HepG2 (cell line): ENCODE measurements at regions not wholly inside any gene's neighbourhood (a gene's known extent, or its start where the extent isn't known, plus 50 kb on each side); places are given as distances from the start of the nearest gene placed in this dataset.

ENCODE experiments used
- ATAC-seq: fragments of 200-7000 bp; cut with Tn5 transposase; 3 replicates; pipeline ENCODE4 v1.9.1; 2020; ENCODE audit warnings: mild to moderate bottlenecking, moderate library complexity
- BruUV-seq: library from RNA; stranded (reverse); fragments of 400-500 nt; replicated peaks from 2 replicates; lab custom pipeline; 2021; lab: Mats Ljungman, UMichigan
- CTCF ChIA-PET: fragments of 300-600 bp; formaldehyde crosslinking; extraction: SDS; loops from one replicate; lab custom pipeline; 2021; ENCODE audit warnings: low total read pairs, inconsistent platforms, low intra/inter-chr PET ratio; lab: Yijun Ruan, JAX
- POLR2A ChIA-PET: fragments of 350-600 bp; sonication (Branson Sonifier 250); formaldehyde crosslinking; loops from one replicate; lab custom pipeline; 2020; ENCODE audit warnings: antibody characterized with exemption, inconsistent platforms; lab: Yijun Ruan, JAX
- DNase-seq: peaks from one replicate; pipeline ENCODE4 v3.0.0-alpha.2; 2015; ENCODE audit warnings: low spot score
- FAIRE-seq: peaks from 3 replicates; lab custom pipeline; 2011; peaks lifted over from hg19 to GRCh38; lab: Jason Lieb, UNC
- H2AFZ ChIP-seq: one replicate; pipeline ENCODE4 v1.6.1; 2011; ENCODE audit warnings: low read length, inconsistent platforms
- H3K27ac ChIP-seq: fragments of 300-600 bp; 3 replicates; pipeline ENCODE4 v1.8.0; 2011; ENCODE audit warnings: mixed run types, mild to moderate bottlenecking, mixed read lengths, low read length, inconsistent platforms; ENCODE audit not compliant: insufficient read depth; ENCODE audit errors: extremely low read length
- H3K27me3 ChIP-seq, 2 experiments: fragments of 200-600 bp in 1 of 2; 2 replicates in 1 of 2; 3 replicates in 1 of 2; pipeline versions ENCODE4 v1.6.0 to v1.8.0; 2011; ENCODE audit warnings: low read length in 2 of 2, mild to moderate bottlenecking in 2 of 2, moderate library complexity in 2 of 2, inconsistent platforms in 1 of 2; ENCODE audit not compliant: insufficient read depth in 2 of 2, control insufficient read depth in 1 of 2
- H3K36me3 ChIP-seq, 2 experiments: fragments of 200-600 bp in 1 of 2; replicated peaks in 1 of 2; 2 replicates in 1 of 2; 3 replicates in 1 of 2; pipeline versions ENCODE4 v1.5.1 to v1.8.0; 2011; ENCODE audit warnings: low read length in 2 of 2, inconsistent platforms in 1 of 2; ENCODE audit not compliant: insufficient read depth in 2 of 2, control insufficient read depth in 1 of 2
- H3K4me1 ChIP-seq: 2 replicates; pipeline ENCODE4 v1.5.1; 2012; ENCODE audit warnings: low read length, inconsistent platforms; ENCODE audit not compliant: insufficient read depth
- H3K4me2 ChIP-seq: 2 replicates; pipeline ENCODE4 v1.6.0; 2011; ENCODE audit warnings: low read depth, low read length, inconsistent platforms
- H3K4me3 ChIP-seq, 3 experiments: fragments of 200-600 bp in 1 of 3; sonication (generic), shearing (Covaris generic) in 1 of 3; replicated peaks in 1 of 3; 2 replicates each; pipeline ENCODE4 v1.5.1; 2011 to 2016; ENCODE audit warnings: low read length in 3 of 3, inconsistent platforms in 2 of 3, low read depth in 2 of 3, mild to moderate bottlenecking in 2 of 3, control low read depth in 1 of 3, mixed read lengths in 1 of 3; ENCODE audit not compliant: insufficient read depth in 1 of 3
- H3K79me2 ChIP-seq: one replicate; pipeline ENCODE4 v1.6.1; 2011; ENCODE audit warnings: low read length, inconsistent platforms; ENCODE audit not compliant: insufficient read depth
- H3K9ac ChIP-seq: 2 replicates; pipeline ENCODE4 v1.6.0; 2011; ENCODE audit warnings: mild to moderate bottlenecking, low read depth, low read length, inconsistent platforms; ENCODE audit not compliant: insufficient read depth
- H3K9me3 ChIP-seq: 2 replicates; pipeline ENCODE4 v1.5.1; 2012; ENCODE audit warnings: mild to moderate bottlenecking, low read length
- H4K20me1 ChIP-seq: 2 replicates; pipeline ENCODE4 v1.6.0; 2011; ENCODE audit warnings: inconsistent platforms, mild to moderate bottlenecking, low read length, moderate library complexity; ENCODE audit not compliant: insufficient read depth
- CHD4 ChIP-seq: fragments of 200-600 bp; sonication (generic); IDR thresholded peaks from 2 replicates; pipeline ENCODE4 v1.7.0; 2017; ENCODE audit warnings: mild to moderate bottlenecking, low read length, borderline replicate concordance
- FOXK1 ChIP-seq: sonication (generic); formaldehyde crosslinking; IDR thresholded peaks from 2 replicates; pipeline ENCODE4 v1.4.0; 2020; ENCODE audit warnings: low read depth, missing genetic modification reagents, borderline replicate concordance
- KLF16 ChIP-seq, 2 experiments: sonication (generic) in 1 of 2; formaldehyde crosslinking in 1 of 2; IDR thresholded peaks; 2 replicates each; pipeline versions ENCODE4 v1.6.1 to v1.8.0; 2016 to 2023; ENCODE audit warnings: missing genetic modification reagents in 2 of 2, missing compliant biosample characterization in 1 of 2
- MIER2 ChIP-seq: IDR thresholded peaks from 2 replicates; pipeline ENCODE4 v1.6.1; 2016; ENCODE audit warnings: missing biosample characterization, missing genetic modification reagents
- SALL2 ChIP-seq: sonication (generic); formaldehyde crosslinking; IDR thresholded peaks from 2 replicates; pipeline ENCODE4 v1.8.1; 2023; ENCODE audit warnings: mild to moderate bottlenecking, missing genetic modification reagents, inconsistent platforms
- SP140L ChIP-seq: sonication (generic); formaldehyde crosslinking; IDR thresholded peaks from 2 replicates; pipeline ENCODE4 v1.4.0; 2020; ENCODE audit warnings: missing genetic modification reagents, borderline replicate concordance
- ZBTB42 ChIP-seq: sonication (generic); formaldehyde crosslinking; IDR thresholded peaks from 2 replicates; pipeline ENCODE4 v1.5.0; 2020; ENCODE audit warnings: mild to moderate bottlenecking, missing genetic modification reagents
- ZNF207 ChIP-seq: fragments of 450-650 bp; IDR thresholded peaks from 2 replicates; pipeline ENCODE4 v1.6.1; 2016; ENCODE audit warnings: antibody characterized with exemption, borderline replicate concordance
- ZNF577 ChIP-seq: sonication (generic); formaldehyde crosslinking; IDR thresholded peaks from 2 replicates; pipeline ENCODE4 v1.4.0; 2020; ENCODE audit warnings: mild to moderate bottlenecking, low read depth, missing genetic modification reagents, borderline replicate concordance
- ZNF792 ChIP-seq: IDR thresholded peaks from 2 replicates; pipeline ENCODE4 v1.6.1; 2016
- WGBS: methylation state at CpG from one replicate; pipeline ENCODE4 v1.1.6; 2017; ENCODE audit warnings: low lambda C conversion rate; 5-methylcytosine and 5-hydroxymethylcytosine counted together
- in situ Hi-C: cut with HindIII; loops from 2 replicates; pipeline ENCODE4 v1.10.0; 2017; ENCODE audit warnings: low pct_unique_long_range_greater_than_20kb; ENCODE audit not compliant: extremely low pct_ligation_motif_present
- intact Hi-C: fragments of 100-400 bp; cut with micrococcal nuclease; formaldehyde crosslinking; loops from one replicate; pipeline ENCODE4 v1.10.0; 2022; ENCODE audit not compliant: unreplicated experiment
- TF ChIP-seq, protein P1 (sequence below): IDR thresholded peaks from 2 replicates; pipeline ENCODE4 v1.6.1; 2016; ENCODE audit warnings: missing genetic modification reagents, missing compliant biosample characterization
- TF ChIP-seq, protein P2 (sequence below): sonication (generic); formaldehyde crosslinking; conservative IDR thresholded peaks from 2 replicates; pipeline ENCODE4 v1.4.0; 2020; ENCODE audit warnings: missing genetic modification reagents
- TF ChIP-seq, protein P3 (sequence below): sonication (generic); formaldehyde crosslinking; IDR thresholded peaks from 2 replicates; pipeline ENCODE4 v1.5.1; 2020; ENCODE audit warnings: missing genetic modification reagents, mild to moderate bottlenecking, borderline replicate concordance
- TF ChIP-seq, protein P4 (sequence below): sonication (generic); formaldehyde crosslinking; IDR thresholded peaks from 2 replicates; pipeline ENCODE4 v1.9.0; 2022; ENCODE audit warnings: missing genetic modification reagents, mild to moderate bottlenecking, borderline replicate concordance
- TF ChIP-seq, protein P5 (sequence below): sonication (generic); formaldehyde crosslinking; IDR thresholded peaks from 2 replicates; pipeline ENCODE4 v1.8.0; 2022; ENCODE audit warnings: missing genetic modification reagents, mild to moderate bottlenecking, borderline replicate concordance
- TF ChIP-seq, protein P6 (sequence below): sonication (generic); formaldehyde crosslinking; IDR thresholded peaks from 2 replicates; pipeline ENCODE4 v1.4.0; 2020; ENCODE audit warnings: missing genetic modification reagents

DNA sequence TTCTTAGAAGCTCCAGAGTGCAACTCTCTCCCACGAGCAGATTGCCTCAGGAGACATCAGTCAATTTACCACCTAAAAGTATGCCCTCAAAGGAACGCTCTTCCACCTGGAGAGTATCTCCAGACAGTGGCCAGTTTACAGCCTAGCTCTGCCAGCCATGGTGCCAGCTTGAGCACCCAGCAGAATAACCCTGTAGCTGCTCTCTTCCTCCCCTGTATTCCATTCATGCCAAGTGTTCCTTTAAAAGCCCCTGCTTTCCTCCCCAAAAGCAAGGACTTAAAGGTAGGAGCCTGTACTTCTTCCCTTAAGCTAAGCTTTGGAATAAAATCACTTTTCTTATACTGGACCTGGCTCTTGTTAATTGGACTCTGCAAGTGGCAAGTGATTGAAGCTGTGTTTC is 245.4 kb upstream of the TMEM132C start:
- H3K79me2 ChIP-seq = no peaks in the 10 kb centered on the region
- no peak overlapping the region for H2AFZ ChIP-seq
- H3K9ac ChIP-seq = no peak overlapping the region
- no TSS peak for BruUV-seq
- ATAC-seq = no peak
- in situ Hi-C loops = no loop called here
- H3K27me3 ChIP-seq = no peaks in the 10 kb centered on the region; a peak in 1 of 5 replicates
- no peaks in the 10 kb centered on the region for H3K36me3 ChIP-seq
- 0% methylated on average over 2 of the region's 2 CpGs for WGBS
- H3K4me2 ChIP-seq = no peak overlapping the region
- no peaks in the 10 kb centered on the region for H3K9me3 ChIP-seq
- no peak for FAIRE-seq
- no peak for DNase-seq
- ChIA-PET POLR2A (no interaction called here), CTCF (no interaction called here)
- H3K4me1 ChIP-seq = no peaks in the 10 kb centered on the region
- H3K4me3 ChIP-seq = no peak overlapping the region
- H3K27ac ChIP-seq = no peak overlapping the region
- no peaks in the 10 kb centered on the region for H4K20me1 ChIP-seq
- intact Hi-C loops = no loop called here
- TF ChIP-seq ZNF792 (CRISPR knock-in tag) = no peak
- no peak for TF ChIP-seq SP140L (CRISPR knock-in tag)
- no peak for TF ChIP-seq FOXK1 (CRISPR knock-in tag)
- TF ChIP-seq, protein P1, sequence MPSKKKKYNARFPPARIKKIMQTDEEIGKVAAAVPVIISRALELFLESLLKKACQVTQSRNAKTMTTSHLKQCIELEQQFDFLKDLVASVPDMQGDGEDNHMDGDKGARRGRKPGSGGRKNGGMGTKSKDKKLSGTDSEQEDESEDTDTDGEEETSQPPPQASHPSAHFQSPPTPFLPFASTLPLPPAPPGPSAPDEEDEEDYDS (CRISPR knock-in tag) = no peak
- TF ChIP-seq CHD4 = no peak
- TF ChIP-seq SALL2 (CRISPR knock-in tag) = no peak
- TF ChIP-seq, protein P2, sequence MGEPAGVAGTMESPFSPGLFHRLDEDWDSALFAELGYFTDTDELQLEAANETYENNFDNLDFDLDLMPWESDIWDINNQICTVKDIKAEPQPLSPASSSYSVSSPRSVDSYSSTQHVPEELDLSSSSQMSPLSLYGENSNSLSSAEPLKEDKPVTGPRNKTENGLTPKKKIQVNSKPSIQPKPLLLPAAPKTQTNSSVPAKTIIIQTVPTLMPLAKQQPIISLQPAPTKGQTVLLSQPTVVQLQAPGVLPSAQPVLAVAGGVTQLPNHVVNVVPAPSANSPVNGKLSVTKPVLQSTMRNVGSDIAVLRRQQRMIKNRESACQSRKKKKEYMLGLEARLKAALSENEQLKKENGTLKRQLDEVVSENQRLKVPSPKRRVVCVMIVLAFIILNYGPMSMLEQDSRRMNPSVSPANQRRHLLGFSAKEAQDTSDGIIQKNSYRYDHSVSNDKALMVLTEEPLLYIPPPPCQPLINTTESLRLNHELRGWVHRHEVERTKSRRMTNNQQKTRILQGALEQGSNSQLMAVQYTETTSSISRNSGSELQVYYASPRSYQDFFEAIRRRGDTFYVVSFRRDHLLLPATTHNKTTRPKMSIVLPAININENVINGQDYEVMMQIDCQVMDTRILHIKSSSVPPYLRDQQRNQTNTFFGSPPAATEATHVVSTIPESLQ (CRISPR knock-in tag) = no peak
- TF ChIP-seq, protein P3, sequence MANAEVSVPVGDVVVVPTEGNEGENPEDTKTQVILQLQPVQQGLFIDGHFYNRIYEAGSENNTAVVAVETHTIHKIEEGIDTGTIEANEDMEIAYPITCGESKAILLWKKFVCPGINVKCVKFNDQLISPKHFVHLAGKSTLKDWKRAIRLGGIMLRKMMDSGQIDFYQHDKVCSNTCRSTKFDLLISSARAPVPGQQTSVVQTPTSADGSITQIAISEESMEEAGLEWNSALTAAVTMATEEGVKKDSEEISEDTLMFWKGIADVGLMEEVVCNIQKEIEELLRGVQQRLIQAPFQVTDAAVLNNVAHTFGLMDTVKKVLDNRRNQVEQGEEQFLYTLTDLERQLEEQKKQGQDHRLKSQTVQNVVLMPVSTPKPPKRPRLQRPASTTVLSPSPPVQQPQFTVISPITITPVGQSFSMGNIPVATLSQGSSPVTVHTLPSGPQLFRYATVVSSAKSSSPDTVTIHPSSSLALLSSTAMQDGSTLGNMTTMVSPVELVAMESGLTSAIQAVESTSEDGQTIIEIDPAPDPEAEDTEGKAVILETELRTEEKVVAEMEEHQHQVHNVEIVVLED (CRISPR knock-in tag) = no peak
- TF ChIP-seq ZBTB42 = no peak
- TF ChIP-seq ZNF577 (CRISPR knock-in tag) = no peak
- TF ChIP-seq, protein P4, sequence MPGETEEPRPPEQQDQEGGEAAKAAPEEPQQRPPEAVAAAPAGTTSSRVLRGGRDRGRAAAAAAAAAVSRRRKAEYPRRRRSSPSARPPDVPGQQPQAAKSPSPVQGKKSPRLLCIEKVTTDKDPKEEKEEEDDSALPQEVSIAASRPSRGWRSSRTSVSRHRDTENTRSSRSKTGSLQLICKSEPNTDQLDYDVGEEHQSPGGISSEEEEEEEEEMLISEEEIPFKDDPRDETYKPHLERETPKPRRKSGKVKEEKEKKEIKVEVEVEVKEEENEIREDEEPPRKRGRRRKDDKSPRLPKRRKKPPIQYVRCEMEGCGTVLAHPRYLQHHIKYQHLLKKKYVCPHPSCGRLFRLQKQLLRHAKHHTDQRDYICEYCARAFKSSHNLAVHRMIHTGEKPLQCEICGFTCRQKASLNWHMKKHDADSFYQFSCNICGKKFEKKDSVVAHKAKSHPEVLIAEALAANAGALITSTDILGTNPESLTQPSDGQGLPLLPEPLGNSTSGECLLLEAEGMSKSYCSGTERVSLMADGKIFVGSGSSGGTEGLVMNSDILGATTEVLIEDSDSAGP = no peak
- no peak for TF ChIP-seq ZNF207
- TF ChIP-seq MIER2 (CRISPR knock-in tag) = no peak
- TF ChIP-seq, protein P5, sequence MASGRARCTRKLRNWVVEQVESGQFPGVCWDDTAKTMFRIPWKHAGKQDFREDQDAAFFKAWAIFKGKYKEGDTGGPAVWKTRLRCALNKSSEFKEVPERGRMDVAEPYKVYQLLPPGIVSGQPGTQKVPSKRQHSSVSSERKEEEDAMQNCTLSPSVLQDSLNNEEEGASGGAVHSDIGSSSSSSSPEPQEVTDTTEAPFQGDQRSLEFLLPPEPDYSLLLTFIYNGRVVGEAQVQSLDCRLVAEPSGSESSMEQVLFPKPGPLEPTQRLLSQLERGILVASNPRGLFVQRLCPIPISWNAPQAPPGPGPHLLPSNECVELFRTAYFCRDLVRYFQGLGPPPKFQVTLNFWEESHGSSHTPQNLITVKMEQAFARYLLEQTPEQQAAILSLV (CRISPR knock-in tag) = no peak
- TF ChIP-seq KLF16 (CRISPR knock-in tag; IDR thresholded peaks at IDR 0.05) = no peak
- TF ChIP-seq, protein P6, sequence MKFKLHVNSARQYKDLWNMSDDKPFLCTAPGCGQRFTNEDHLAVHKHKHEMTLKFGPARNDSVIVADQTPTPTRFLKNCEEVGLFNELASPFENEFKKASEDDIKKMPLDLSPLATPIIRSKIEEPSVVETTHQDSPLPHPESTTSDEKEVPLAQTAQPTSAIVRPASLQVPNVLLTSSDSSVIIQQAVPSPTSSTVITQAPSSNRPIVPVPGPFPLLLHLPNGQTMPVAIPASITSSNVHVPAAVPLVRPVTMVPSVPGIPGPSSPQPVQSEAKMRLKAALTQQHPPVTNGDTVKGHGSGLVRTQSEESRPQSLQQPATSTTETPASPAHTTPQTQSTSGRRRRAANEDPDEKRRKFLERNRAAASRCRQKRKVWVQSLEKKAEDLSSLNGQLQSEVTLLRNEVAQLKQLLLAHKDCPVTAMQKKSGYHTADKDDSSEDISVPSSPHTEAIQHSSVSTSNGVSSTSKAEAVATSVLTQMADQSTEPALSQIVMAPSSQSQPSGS = no peak
